GM18907 (cell line): ENCODE measurements at regions not wholly inside any gene's neighbourhood (a gene's known extent, or its start where the extent isn't known, plus 50 kb on each side); places are given as distances from the start of the nearest gene placed in this dataset.

Source experiments
- ATAC-seq: cut with Tn5 transposase; IDR thresholded peaks from one replicate; pipeline ENCODE4 v1.9.1; 2021; ENCODE audit warnings: mild to moderate bottlenecking, moderate library complexity; ENCODE audit not compliant: unreplicated experiment

GRCh38 chr16:73213732-73214455, 166.0 kb upstream of the ZFHX3 start:
- ATAC-seq: no peak

GRCh38 chr16:73212431-73212830, 164.5 kb upstream of the ZFHX3 start:
- no peak for ATAC-seq

DNA sequence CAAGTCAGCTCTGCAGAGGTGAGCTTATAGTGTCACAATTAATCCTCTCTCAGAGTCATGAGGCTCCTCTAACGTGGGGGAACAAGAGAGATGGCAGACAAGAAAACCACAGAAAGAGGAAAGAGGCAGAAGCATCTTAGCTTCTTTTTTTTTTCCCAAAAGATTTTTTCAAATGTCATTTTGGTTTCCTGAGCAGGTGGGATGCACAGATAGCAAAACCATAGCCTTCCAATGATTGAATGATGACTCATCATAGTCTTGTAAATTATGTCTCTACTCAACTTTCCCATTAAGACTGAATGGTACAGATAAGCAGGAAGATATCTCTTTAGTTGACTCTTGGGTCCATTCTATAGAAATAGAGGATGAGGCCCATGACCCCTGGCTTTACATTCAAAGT, 162.8 kb upstream of the ZFHX3 start:
- no peak for ATAC-seq

- ATAC-seq: no peak
Measured at GRCh38 chr16:73210084-73210483, 162.2 kb upstream of the ZFHX3 start.

GRCh38 chr16:73209190-73209589, 161.3 kb upstream of the ZFHX3 start:
- no peak for ATAC-seq

GRCh38 chr16:73206151-73206707, 158.3 kb upstream of the ZFHX3 start:
- no peak for ATAC-seq

- ATAC-seq: no peak
Measured at GRCh38 chr16:73205153-73205886, 157.4 kb upstream of the ZFHX3 start.

GRCh38 chr16:73204359-73205152, 156.6 kb upstream of the ZFHX3 start:
- ATAC-seq: no peak

DNA sequence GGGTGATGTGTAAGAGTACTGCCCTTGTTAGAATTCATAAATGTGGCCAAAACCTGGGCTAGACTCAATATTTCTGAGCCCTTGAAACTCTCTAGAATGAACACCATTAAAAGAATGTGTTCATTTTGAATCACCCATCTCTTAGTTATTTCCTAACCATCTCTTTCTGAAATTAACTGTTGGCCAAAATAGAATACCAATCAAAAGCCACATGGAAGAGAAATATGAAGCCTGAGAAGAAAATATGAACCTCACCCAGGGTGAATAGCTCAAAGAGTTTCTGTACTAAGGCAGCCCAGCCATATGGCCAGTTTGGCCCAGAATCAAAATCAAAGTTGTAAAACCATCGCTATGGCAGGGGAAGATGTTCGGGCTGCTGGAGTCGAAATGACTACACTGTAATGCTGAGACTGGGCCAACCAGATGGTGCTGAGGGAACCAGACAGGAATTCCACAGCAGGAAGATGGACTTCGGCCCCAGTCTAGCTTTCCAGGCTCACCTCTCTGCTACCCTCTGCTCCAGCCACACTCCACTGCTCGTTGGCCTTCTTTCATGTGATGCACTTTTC, 154.3 kb upstream of the ZFHX3 start:
- ATAC-seq: no peak

DNA sequence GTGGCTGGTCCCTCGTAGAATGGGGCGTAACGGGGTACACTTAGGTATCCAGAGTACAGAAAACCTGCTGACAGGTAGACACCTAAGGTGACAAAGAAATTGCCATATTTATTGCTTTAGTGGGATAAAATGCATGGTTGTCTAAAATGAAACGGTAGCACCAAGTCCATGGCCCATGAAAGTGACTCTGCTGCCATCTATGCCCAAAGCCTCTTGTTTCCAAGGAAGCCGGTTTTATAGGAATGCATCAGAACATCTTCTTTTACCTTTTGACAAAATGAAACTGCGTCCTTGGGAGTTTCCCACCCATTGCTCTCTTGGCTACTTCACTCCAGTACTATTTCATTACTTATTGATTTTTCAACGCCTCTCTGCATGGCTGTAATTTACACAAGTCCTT, 151.3 kb upstream of the ZFHX3 start:
- no peak for ATAC-seq

GRCh38 chr16:73198481-73198880, 150.6 kb upstream of the ZFHX3 start:
- ATAC-seq: no peak

GRCh38 chr16:73197598-73197997, 149.7 kb upstream of the ZFHX3 start:
- no peak for ATAC-seq

- peak; percentile 84 for ATAC-seq
Measured at GRCh38 chr16:73196670-73197069, 148.7 kb upstream of the ZFHX3 start.

DNA sequence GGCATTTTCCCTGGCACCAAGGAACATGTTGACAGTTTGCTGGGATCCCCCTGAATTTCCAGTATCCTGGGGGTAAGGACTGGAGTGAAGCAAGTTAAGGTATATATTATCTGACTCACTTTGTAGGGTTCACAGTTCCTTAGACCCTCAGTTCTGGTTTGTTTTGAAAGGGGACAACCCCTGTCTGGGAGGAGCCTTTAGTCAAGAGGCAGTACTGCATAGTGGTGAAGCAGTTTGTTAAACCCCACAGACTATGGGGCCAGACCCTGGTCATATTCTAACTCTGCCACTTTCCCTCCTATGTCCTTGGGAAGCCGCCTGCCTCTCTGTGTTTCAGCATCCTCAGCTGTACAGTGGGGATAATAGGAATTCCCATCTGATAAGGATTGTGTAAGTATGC, 145.5 kb upstream of the ZFHX3 start:
- ATAC-seq: no peak

DNA sequence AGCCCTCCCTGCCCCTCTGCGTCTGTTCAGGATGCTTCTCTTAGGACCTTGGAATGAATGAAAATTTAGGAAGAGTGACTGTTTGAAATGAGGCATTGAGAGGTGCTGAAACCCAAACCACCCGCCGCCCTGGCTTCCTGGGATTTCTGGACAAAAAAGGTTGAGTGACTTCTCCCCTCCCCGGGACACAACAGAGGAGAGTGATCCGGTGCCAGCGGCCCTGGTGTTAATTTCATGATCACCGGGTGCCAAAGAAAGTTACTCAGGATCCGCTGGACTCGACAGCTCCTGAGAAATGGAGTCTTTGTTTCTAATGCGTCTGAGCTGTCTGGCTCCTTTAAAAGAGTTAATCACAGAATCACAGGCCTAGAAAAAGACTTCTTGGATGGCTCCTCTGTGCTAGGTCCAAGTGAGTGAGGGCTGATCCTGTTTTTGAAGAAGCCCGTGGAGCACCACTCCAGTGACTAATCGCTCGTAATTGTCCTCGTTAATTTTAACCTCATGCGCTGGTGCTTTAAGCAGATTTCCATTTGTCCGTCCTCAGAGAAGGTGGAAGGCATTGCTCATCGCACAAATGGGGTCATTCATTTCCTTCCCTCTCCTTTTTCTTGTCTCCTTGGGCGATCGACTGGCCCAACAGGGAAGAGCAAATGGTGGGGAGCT, 144.4 kb upstream of the ZFHX3 start:
- ATAC-seq: no peak

DNA sequence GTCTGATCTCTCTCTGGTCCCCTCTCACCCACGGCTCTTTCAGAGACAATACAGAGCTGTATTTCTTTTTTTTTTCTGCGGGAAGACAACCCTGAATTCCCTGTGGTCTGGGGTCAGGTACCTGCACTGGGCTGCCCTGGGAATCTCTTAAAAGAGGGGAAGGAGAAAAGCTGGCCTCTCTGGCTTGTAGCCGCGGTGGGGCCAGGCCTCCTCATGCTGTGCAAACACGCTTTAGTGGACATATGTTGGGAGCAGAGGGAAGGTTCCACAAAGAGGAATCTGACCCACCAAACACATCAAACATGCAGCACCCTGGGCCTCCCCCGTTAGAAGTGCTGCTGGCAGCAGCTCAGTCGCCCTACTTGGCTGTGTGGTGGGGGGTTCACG, 143.7 kb upstream of the ZFHX3 start:
- ATAC-seq: no peak

DNA sequence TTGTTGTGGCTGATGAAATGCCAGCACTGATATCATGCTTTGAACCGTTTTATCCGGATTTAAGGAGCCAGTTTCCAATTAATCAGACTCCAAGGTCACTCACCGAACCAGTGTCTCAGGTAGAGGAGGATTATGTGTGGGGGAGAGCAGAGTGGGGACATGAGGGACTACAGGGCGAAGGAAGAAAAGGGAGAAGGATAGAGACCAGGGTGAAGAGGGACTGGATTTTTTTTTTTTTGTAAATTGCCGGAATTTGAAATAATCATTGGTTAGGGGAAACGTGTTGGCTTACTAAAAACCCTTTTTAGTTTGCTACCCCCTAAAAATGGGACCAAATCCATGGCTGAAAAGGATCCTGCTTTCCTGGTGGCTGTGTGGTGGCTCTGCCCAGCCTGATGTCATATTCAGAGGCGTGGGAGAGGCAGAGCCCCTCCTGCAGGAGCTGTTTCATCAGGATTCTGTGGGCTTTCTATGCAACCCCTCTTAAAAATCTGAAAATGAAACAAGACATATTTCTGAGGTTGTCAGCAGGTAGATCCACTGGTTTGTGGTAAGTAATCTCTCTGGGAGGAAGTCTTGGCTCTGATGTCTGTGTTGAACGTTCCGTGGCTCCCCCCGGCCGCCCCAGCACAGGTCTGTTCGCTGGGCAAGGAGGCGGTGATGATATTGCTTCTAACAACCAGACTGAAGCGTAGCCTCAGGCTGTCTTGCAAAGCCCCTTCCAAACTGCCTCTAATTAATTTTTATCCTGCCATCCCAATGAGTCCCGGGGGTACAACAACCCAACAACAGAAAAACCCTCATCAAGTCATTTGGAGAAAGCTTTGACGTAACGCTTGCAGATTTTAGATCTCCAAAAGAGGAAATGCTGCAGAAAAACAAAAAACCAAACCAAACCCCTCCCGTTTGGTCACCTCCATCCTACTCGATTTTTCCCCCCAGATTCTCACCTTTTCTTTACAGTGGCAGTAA, 143.0 kb upstream of the ZFHX3 start:
- no peak for ATAC-seq

GRCh38 chr16:73190256-73190655, 142.3 kb upstream of the ZFHX3 start:
- ATAC-seq: no peak

- no peak for ATAC-seq
Measured at GRCh38 chr16:73189136-73189535, 141.2 kb upstream of the ZFHX3 start.
